ENCODE measurements at regions not wholly inside any gene's neighbourhood (a gene's known extent, or its start where the extent isn't known, plus 50 kb on each side); places are given as distances from the start of the nearest gene placed in this dataset.

GRCh38 chr17:45662432-45662831 is 121.7 kb upstream of the CRHR1 start:
- Histone ChIP-seq H3K27ac (no peak overlapping the region), H3K4me3 (no peak overlapping the region), H3K9me3 (peaks cover 3% of the 10 kb centered on the region), H3K36me3 (no peaks in the 10 kb centered on the region), H3K4me1 (ENCODE audit: control insufficient read depth in 1 of 2, low read depth in 2 of 2) (no peaks in the 10 kb centered on the region), H3K27me3 (replicated peaks; ENCODE audit: insufficient read depth) (no peaks in the 10 kb centered on the region)
- TF ChIP-seq CTCF (IDR thresholded peaks at IDR 0.05), result no peak
- no peak for ATAC-seq (ENCODE audit: insufficient number of reproducible peaks, low FRiP score, low read depth)
- no peak for DNase-seq (ENCODE audit: low spot score)

GRCh38 chr17:45663772-45664171 is 120.3 kb upstream of the CRHR1 start:
- Histone ChIP-seq H3K4me3 (no peak overlapping the region), H3K9me3 (peaks cover 3% of the 10 kb centered on the region), H3K36me3 (no peaks in the 10 kb centered on the region), H3K4me1 (ENCODE audit: control insufficient read depth in 1 of 2, low read depth in 2 of 2) (no peaks in the 10 kb centered on the region), H3K27me3 (replicated peaks; ENCODE audit: insufficient read depth) (no peaks in the 10 kb centered on the region), H3K27ac (no peak overlapping the region)
- no peak for DNase-seq (ENCODE audit: low spot score)
- TF ChIP-seq CTCF (IDR thresholded peaks at IDR 0.05), result no peak
- ATAC-seq (ENCODE audit: insufficient number of reproducible peaks, low FRiP score, low read depth), result no peak

GRCh38 chr17:45664921-45665320 is 119.2 kb upstream of the CRHR1 start:
- no peak for DNase-seq (ENCODE audit: low spot score)
- no peak overlapping the region for H3K4me3 ChIP-seq
- no peak for ATAC-seq (ENCODE audit: insufficient number of reproducible peaks, low FRiP score, low read depth)
- H3K4me1 ChIP-seq (ENCODE audit: control insufficient read depth in 1 of 2, low read depth in 2 of 2), result no peaks in the 10 kb centered on the region
- H3K27ac ChIP-seq, result no peak overlapping the region
- H3K9me3 ChIP-seq, result peaks cover 3% of the 10 kb centered on the region
- no peak for TF ChIP-seq CTCF (IDR thresholded peaks at IDR 0.05)
- H3K36me3 ChIP-seq, result no peaks in the 10 kb centered on the region
- no peaks in the 10 kb centered on the region for H3K27me3 ChIP-seq (replicated peaks; ENCODE audit: insufficient read depth)

- Histone ChIP-seq H3K4me1 (ENCODE audit: control insufficient read depth in 1 of 2, low read depth in 2 of 2) (no peaks in the 10 kb centered on the region), H3K36me3 (no peaks in the 10 kb centered on the region), H3K27ac (no peak overlapping the region), H3K9me3 (peaks cover 3% of the 10 kb centered on the region), H3K4me3 (no peak overlapping the region), H3K27me3 (replicated peaks; ENCODE audit: insufficient read depth) (no peaks in the 10 kb centered on the region)
- TF ChIP-seq CTCF (IDR thresholded peaks at IDR 0.05), result no peak
- DNase-seq (ENCODE audit: low spot score) (no peak), ATAC-seq (ENCODE audit: insufficient number of reproducible peaks, low FRiP score, low read depth) (no peak)
These were observed 118.0 kb upstream of the CRHR1 start for GRCh38 chr17:45666046-45666600.

- Histone ChIP-seq H3K27me3 (replicated peaks; ENCODE audit: insufficient read depth) (no peaks in the 10 kb centered on the region), H3K9me3 (peaks cover 3% of the 10 kb centered on the region), H3K4me1 (ENCODE audit: control insufficient read depth in 1 of 2, low read depth in 2 of 2) (no peaks in the 10 kb centered on the region), H3K36me3 (no peaks in the 10 kb centered on the region), H3K27ac (no peak overlapping the region), H3K4me3 (no peak overlapping the region)
- ATAC-seq (ENCODE audit: insufficient number of reproducible peaks, low FRiP score, low read depth), result no peak
- no peak for TF ChIP-seq CTCF (IDR thresholded peaks at IDR 0.05)
- DNase-seq (ENCODE audit: low spot score), result no peak
These were observed 117.5 kb upstream of the CRHR1 start for GRCh38 chr17:45666641-45667040.
